BE2C (cell line): ENCODE measurements at regions not wholly inside any gene's neighbourhood (a gene's known extent, or its start where the extent isn't known, plus 50 kb on each side); places are given as distances from the start of the nearest gene placed in this dataset.
A peak's percentile ranks its signal among the peaks of the same experiment; 100 is the strongest.

Experiments
- DNase-seq: peaks from one replicate; pipeline ENCODE4 v3.0.0-alpha.2; 2020
- H3K27me3 ChIP-seq: fragments of 250-450 bp; sonication (Bioruptor Pico); 2 replicates; pipeline ENCODE4 v1.5.1; 2020; ENCODE audit warnings: mild to moderate bottlenecking
- H3K36me3 ChIP-seq: fragments of 250-450 bp; sonication (Bioruptor Pico); 2 replicates; pipeline ENCODE4 v1.5.1; 2020; ENCODE audit warnings: mild to moderate bottlenecking
- H3K4me1 ChIP-seq: fragments of 250-450 bp; sonication (Bioruptor Pico); 2 replicates; pipeline ENCODE4 v1.5.1; 2020
- H3K4me3 ChIP-seq: 2 replicates; pipeline ENCODE4 v1.5.1; 2011; ENCODE audit warnings: low read depth, low read length
- H3K9me3 ChIP-seq: fragments of 250-450 bp; sonication (Bioruptor Pico); 2 replicates; pipeline ENCODE4 v1.5.1; 2020
- CTCF ChIP-seq: IDR thresholded peaks from 2 replicates; pipeline ENCODE4 v1.5.1; 2012; ENCODE audit warnings: mild to moderate bottlenecking, low read depth, low read length

- no peaks in the 10 kb centered on the region for H3K9me3 ChIP-seq
- no peaks in the 10 kb centered on the region for H3K36me3 ChIP-seq
- no peaks in the 10 kb centered on the region for H3K4me1 ChIP-seq
- no peak for DNase-seq
- no peak overlapping the region for H3K4me3 ChIP-seq
- no peak for TF ChIP-seq CTCF
- H3K27me3 ChIP-seq, result no peaks in the 10 kb centered on the region
Observed at GRCh38 chr2:211086049-211086448, 529.6 kb downstream of the CPS1 start.

DNA sequence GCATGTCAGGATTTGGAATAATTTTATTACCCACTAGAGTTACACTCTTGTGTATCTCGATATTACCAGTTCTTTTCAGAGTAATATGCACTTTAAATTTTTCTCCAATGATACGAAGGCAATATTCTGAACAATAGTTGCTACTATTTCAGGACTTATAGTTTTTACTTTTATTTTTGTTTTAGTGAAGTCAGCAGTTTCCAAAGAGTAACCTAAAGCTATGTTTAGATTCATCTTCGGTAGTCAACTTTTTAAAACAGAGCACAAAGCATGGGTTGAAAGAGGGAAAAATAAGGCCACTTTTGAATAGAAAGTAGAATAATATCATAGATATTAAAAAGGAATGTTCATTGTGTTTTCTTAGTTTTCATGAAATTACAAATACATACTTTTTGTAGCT is 532.7 kb downstream of the CPS1 start:
- TF ChIP-seq CTCF, result no peak
- DNase-seq, result no peak
- Histone ChIP-seq H3K27me3 (no peaks in the 10 kb centered on the region), H3K9me3 (no peaks in the 10 kb centered on the region), H3K36me3 (no peaks in the 10 kb centered on the region), H3K4me1 (no peaks in the 10 kb centered on the region), H3K4me3 (no peak overlapping the region)

- no peaks in the 10 kb centered on the region for H3K9me3 ChIP-seq
- H3K4me1 ChIP-seq, result no peaks in the 10 kb centered on the region
- H3K4me3 ChIP-seq, result no peak overlapping the region
- no peaks in the 10 kb centered on the region for H3K27me3 ChIP-seq
- no peaks in the 10 kb centered on the region for H3K36me3 ChIP-seq
- no peak for DNase-seq
- peak; percentile 64 for TF ChIP-seq CTCF
Observed at GRCh38 chr2:211093743-211094303, 537.4 kb downstream of the CPS1 start.

- H3K27me3 ChIP-seq, result no peaks in the 10 kb centered on the region
- no peaks in the 10 kb centered on the region for H3K36me3 ChIP-seq
- no peak overlapping the region for H3K4me3 ChIP-seq
- peak; percentile 21 for DNase-seq
- no peaks in the 10 kb centered on the region for H3K9me3 ChIP-seq
- no peak for TF ChIP-seq CTCF
- H3K4me1 ChIP-seq, result 0 out of 2 replicates have a peak, but pooled peaks cover 3% of the 10 kb centered on the region
Observed at GRCh38 chr2:211103989-211104388, 547.6 kb downstream of the CPS1 start.

DNA sequence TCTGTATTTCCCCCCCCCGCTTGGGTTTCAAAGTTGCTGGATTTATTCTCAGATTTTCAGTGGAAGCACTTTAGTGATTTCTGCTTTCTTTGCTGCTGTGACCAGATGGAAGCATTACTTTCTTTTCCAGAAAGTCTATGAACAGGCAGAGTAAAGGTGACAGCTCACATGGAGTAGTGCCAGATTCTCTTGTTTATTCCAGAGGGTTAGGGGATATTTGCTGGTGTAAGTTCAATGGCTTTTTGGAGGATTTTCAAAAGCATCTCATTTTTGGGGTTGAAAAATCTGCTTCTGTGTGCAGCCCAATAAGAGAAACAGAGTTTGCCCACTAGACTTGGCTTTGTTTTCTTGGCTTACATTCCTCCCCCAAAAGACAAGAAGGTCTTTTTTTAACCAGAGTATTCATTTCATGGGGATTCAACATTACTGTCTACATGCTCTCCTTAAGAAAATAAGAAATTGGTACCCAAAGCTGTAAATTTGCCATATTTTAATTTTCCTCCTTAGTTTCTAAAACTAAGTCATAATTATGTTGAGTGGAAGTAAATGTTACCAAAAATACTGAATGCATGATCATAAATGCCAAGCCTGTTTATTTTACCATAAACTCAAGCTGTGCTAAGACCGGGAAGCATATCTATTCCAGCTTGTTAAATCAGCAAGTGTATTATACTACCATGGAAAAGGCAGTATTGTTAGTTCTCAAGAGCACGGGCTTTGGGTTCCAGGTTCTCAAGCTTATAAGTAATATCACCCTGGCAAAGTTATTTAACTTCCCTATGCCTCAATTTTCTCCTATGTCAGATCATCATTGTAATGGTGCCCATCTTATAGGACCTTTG is 557.2 kb downstream of the CPS1 start:
- no peak for TF ChIP-seq CTCF
- Histone ChIP-seq H3K4me1 (no peaks in the 10 kb centered on the region), H3K36me3 (no peaks in the 10 kb centered on the region), H3K4me3 (no peak overlapping the region), H3K9me3 (no peaks in the 10 kb centered on the region), H3K27me3 (no peaks in the 10 kb centered on the region)
- no peak for DNase-seq

DNA sequence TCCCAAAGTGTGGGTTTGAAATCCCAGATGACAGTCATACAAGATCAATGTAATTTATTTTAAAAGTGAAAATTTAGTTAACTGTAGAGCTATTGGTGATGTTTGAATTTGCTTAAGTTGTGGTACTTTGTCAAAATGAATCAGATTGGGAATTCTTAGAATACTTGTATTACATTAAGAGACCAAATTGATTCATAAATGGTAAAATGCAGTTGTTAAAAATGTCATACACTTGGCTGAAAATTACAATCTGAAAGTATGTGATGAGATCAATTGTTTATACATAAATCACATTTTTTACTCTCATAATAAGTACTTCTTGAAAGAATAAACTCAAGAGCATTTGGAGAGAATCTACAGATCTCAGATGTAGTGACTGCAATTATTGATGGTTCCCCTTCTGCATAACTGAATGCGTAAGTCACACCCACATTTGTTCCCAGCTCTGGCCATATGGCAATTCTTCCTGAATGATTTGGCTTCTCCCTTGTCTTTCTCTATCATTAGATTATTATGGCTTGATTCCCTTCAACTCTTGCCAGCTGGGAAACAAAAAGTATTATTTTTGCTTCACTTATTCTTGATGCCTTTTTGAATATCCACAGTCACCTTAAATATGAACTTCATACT is 558.5 kb downstream of the CPS1 start:
- TF ChIP-seq CTCF, result no peak
- H3K4me3 ChIP-seq, result no peak overlapping the region
- H3K9me3 ChIP-seq, result no peaks in the 10 kb centered on the region
- H3K27me3 ChIP-seq, result no peaks in the 10 kb centered on the region
- no peaks in the 10 kb centered on the region for H3K4me1 ChIP-seq
- DNase-seq, result no peak
- H3K36me3 ChIP-seq, result no peaks in the 10 kb centered on the region
